ENCODE measurements at regions not wholly inside any gene's neighbourhood (a gene's known extent, or its start where the extent isn't known, plus 50 kb on each side); places are given as distances from the start of the nearest gene placed in this dataset.
"Not testable (repeated sequence)": the region's sequence is repeated elsewhere in the genome, so short reads cannot be mapped to it uniquely, and the experiment has no call there.

DNA sequence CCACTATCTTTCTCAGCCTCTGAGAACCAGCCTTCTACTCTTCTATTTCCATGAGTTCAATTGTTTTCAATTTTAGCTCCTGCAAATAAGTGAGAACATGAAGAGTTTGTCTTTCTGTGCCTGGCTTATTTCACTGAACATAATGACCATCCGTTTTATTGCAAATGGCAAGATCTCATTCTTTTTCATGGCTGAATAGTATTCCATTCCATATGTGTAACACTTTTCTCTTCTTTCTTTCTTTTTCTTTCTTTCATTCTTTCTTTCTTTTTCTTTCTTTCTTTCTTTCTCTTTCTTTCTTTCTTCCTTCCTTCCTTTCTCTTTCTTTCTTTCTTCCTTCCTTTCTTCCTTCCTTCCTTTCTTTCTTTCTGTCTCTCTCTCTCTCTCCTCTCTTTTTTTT is 228.7 kb downstream of the SHOX start:
- no peak for DNase-seq (ENCODE audit: low read depth in 4 of 4, low spot score in 3 of 4)

DNA sequence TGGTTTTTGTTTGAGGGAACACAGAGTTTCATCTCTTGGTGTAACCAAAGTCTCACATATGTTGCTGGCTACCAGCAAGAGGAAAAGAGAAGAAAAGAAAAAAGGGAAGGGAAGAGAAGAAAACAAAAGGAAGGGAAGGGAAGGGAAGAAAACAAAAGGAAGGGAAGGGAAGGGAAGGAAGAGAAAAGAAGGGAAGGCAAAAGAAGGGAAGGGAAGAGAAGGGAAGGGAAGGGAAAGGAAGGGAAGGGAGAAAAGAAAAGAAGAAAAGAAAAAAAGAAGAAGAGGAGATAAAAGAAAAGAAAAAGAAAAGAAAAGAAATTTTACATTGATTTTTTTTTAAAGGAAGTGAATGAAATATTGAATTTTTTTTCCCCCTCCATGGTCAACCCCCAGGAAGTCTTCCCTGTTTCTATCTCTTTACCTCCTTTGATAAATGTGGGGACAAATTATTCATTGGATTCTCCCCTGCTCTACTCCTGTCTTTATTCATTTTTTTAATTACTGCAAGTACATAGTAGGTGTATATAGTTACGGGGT is 228.0 kb downstream of the SHOX start:
- DNase-seq (ENCODE audit: low read depth in 4 of 4, low spot score in 3 of 4), result no peak

DNA sequence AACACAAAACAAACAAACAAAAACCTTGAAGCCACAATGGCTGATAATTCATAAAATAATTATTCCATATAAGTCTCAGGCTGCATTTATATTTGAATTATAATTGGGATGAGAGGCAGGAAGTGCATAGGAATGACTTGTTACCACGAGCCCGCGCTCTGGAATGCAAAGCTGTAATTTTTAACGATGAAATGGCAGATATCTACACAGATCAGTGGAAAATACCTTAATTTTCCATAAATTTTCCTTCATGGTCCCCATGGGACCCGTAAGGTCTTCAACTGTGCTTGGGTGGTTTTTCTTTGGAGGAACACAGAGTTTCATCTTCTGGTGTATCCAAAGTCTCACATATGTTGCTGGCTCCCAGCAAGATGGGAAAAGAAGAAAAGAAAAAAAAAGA is 226.8 kb downstream of the SHOX start:
- DNase-seq (ENCODE audit: low read depth in 4 of 4, low spot score in 3 of 4), result no peak

DNA sequence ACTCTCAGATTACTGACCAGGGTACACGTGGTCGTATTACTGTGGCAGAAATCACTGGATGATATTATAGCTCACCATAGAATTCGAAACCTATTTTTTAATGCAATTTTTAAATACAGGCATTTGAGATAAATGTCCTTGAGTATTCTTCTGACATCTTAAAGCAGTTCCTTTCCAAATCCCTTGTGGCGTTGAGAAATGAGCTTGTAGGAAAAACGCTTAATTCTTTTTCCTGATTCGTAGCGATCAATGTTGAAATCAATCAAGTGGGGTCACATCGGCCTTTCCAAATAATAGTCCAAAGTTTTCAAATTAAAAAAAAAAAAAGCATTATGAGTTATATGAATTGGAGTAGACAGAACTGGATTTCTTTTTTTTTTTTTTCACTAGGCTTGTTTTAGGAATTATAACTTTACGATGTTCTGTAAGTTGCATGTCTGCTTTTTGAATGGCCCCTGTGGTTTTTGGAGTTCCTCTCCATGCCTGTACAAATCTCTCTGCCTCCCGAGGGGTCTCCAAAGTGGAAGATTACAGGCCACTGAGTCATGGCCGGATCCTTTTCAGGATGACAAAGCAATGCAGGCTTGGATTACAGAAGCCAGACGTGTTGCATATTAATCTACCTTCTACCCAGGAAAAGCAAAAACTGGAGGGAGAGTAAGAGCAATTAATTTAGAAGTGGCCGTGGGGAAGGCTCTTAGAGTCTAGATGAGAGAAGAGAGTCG is 226.1 kb downstream of the SHOX start:
- no peak for DNase-seq (ENCODE audit: low read depth in 4 of 4, low spot score in 3 of 4)

DNA sequence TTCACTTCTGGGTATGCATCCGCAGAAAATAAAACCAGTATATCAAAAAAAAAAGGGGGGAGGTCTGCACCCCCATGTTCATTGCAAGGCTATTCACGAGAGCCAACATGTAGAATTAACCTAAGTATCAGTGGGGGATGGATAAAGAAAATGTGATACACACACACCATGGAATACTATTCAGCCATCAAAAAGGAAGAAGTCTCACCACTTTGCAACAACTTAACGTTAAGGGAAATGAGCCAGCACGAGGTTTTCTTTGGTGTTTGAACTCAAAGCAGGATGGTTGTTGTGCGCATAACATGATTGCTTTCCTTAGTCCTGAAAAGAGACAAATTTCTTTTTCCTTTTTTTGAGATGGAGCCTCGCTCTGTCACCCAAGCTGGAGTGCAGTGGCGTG is 222.7 kb downstream of the SHOX start:
- no peak for DNase-seq (ENCODE audit: low read depth in 4 of 4, low spot score in 3 of 4)

DNA sequence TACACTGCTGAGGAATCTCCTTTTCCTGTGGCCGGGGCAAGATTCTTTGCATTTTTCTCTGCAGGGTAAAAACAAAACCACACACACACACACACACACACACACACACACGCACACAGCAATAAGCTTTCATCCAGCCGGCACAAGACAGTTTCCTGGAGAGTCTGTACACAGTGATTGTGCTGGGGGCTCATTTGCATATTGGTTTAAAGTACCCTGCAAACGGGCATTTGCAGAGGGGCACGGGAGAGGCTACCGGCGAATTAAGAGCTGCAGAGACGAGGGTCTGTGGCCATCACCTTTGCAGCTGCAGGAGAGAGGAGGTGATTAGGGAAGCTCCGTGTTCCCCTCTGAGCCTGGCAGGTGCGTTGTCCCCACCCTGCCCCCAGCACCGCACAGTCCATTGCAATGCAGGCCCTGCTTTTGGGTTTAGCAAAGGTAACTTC is 219.9 kb downstream of the SHOX start:
- DNase-seq (ENCODE audit: low read depth in 4 of 4, low spot score in 3 of 4), result no peak

DNA sequence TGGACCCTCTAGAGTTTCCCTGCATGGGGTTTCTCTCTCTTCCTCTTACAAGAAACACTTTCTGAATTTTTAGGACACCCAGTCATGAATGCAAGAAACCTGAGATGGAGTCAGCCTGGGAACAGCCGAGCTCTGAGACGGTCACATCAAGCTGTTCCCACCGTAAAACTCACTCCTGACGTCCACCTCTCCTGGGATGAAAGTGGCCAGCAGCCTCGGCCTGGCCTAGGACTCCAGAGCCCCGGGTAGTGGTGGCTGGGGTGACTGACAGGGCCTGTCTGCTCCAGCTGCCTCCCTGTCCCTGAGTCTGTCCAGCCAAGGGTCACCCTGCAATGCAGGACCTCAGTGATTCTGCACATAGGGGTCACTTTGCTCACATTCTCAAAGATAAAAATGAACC is 217.8 kb downstream of the SHOX start:
- no peak for DNase-seq (ENCODE audit: low read depth in 4 of 4, low spot score in 3 of 4)

DNA sequence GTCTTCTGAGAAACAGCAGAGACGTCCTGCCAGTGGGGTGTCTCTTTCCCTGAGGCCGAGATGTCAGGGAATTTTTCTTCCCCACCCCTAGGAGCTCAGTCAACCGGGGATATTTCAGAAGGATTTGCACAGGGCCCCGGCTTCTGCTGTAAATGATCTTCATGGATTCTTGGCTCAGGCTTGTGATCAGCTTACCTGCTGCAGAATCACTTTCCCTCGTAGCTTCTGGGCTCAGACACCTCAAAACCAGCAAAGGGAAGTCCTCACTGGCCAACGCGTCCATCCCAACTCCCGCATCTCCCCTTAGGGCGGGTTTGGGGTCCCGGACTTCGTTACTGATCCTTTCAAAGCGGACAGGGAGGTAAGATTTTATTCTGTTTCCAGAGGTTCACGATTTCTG is 212.7 kb downstream of the SHOX start:
- no peak for DNase-seq (ENCODE audit: low read depth in 4 of 4, low spot score in 3 of 4)

DNA sequence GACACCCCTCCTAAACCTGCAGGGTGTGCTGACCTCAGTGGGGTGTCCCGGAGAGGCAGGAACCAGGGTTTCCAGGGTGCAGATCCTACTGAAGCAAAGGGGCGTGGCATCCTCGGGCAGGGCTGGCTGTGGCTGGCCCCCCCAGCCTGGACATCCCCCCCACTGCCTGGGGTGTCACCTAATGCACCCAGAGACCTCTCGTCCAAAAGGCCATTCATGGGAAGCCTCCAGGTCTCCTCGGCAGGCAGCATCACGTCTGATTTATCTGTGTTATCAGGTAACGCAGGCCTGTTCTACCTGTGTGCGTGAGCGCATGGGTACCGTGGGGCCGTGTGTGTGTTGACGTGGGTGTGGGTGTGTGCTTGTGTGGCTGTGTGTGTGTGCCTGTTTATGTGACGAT is 210.0 kb downstream of the SHOX start:
- DNase-seq (ENCODE audit: low read depth in 4 of 4, low spot score in 3 of 4), result no peak

DNA sequence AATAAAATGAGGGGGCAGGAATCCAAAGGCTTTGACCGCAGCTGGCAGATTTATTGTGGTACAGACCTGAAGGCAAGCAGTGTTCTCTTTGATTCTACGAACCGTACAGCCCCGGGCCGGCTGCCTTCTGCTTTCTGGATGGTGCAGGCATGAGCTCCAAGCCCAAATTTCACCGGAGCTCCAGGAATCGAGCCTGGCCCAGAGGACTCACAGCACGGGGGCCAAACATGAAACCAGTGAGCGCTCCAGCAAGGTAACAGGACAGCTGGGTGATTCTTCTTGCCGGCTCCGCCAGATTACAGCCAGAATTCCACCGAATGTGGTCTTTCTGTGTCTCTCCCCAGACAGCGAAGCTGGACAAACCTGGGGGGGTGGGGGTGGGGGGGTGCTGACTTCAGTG is 208.1 kb downstream of the SHOX start:
- DNase-seq (ENCODE audit: low read depth in 4 of 4, low spot score in 3 of 4), result not testable (repeated sequence)

DNA sequence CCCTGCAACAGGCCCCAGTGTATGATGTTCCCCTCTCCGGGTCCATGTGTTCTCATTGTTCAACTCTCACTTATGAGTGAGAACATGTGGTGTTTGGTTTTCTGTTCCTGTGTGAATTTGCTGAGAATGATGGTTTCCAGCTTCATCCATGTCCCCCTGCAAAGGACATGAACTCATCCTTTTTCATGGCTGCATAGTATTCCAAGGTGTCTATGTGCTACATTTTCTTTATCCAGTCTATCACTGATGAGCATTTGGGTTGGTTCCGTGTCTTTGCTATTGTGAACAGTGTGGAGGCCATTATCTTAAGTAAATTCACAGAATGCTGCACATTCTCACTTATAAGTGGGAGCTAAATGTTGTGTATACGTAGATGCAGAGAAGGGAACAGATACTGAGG is 205.3 kb downstream of the SHOX start:
- DNase-seq (ENCODE audit: low read depth in 4 of 4, low spot score in 3 of 4), result not testable (repeated sequence)

DNA sequence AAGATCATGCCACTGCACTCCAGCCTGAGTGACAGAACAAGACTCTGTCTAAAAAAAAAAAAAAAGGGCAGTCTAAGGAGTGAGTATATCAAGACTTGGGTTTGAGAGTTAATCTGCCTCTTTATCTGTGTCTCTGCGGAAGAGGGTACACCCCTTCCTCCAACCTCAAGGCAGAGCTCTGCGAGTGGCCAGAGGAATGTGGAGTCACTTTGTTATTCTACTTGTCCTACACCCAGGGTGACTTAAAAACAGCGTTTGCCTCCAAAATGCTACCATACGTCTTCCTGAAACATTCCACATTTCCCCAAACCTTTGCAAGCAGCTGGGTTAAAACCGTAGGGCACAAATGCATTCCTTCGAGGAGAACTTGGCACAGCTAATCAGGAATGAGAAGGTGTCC is 199.9 kb downstream of the SHOX start:
- no peak for DNase-seq (ENCODE audit: low read depth in 4 of 4, low spot score in 3 of 4)

DNA sequence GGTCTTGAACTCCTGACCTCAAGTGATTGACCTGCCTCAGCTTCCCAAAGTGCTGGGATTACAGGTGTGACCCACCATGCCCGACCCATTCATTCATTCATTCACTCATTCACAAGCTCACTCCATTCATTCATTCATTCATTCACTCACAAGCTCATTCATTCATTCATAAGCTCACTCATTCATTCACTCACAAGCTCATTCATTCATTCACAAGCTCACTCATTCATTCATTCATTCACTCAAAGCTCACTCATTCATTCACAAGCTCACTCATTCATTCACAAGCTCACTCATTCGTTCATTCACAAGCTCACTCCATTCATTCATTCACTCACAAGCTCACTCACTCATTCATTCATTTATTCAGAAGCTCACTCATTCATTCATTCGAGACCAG is 198.6 kb downstream of the SHOX start:
- no peak for DNase-seq (ENCODE audit: low read depth in 4 of 4, low spot score in 3 of 4)

DNA sequence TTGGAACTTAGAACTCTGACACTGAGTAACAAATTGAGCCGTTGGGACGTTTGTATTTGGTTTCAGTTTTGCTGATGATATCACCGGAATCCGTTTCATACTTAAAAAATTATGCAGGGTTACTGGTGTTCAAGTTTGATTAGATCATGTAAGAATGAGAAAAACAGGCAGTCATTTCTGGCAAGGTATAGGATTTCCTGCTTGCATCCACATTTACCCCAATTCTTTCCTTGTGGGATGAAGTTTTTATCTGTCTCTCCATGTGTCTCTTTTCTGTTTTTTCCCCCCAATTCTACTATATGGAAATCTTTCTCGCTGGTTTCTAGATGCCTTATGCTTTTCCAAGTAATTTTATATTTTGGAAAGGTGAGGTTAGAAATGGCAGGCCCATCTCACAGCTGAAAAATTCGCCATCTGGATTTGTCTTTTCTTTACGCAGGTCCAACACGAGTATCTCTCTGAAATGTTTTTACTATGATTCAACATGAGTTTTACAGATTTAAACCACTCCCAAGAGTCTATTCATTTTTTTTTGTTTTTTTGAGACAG is 197.9 kb downstream of the SHOX start:
- DNase-seq (ENCODE audit: low read depth in 4 of 4, low spot score in 3 of 4), result no peak

DNA sequence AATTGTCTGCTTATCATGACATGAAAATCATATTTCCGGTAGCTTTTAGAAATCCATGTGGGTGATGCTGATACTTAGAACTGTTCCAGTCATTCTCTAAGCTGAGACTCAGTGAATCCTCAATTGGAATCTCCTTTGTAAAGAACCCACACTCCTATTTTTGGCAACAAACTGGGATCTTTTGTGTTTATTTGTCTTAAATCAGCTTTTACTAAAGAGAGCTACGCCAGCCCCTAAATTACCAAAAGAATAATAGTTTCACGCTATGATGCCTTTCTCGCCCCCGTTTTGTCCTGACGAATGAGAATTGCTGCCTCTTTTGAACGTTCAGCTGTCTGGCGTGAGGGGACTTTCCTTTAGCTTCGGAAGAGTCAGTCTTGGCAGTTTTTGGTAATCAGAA is 195.9 kb downstream of the SHOX start:
- DNase-seq (ENCODE audit: low read depth in 4 of 4, low spot score in 3 of 4), result no peak

DNA sequence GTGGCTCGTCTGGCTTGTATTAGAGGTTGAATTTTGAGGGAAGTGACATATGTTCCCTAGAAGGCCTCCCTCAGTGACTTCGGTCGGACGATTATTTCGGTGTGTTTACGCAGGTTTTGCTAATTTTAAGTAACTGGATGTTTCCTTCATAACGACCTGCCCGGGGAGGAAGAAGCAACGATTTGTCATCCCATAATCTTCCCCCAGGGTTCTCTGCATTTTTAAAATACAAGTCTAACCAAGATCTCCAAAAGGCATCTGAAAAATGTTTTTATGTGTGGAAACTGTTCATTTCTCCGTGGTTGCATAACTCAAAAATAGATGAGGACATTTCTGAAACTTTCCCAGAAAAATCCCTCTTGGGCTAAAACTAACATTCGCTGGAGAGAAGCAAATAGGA is 195.4 kb downstream of the SHOX start:
- no peak for DNase-seq (ENCODE audit: low read depth in 4 of 4, low spot score in 3 of 4)

DNA sequence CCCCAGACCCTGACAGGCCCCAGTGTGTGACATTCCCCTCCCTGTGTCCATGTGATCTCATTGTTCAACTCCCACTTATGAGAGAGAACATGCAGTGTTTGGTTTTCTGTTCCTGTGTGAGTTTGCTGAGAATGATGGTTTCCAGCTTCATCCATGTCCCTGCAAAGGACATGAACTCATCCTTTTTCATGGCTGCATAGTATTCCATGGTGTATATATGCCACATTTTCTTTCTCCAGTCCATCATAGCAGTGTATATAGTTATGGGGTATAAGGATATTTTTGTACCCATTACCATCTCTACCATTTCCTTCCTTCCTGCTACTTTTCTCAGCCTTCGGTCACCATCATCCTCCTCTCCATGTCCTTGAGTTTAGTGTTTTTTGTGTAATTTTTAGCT is 192.5 kb downstream of the SHOX start:
- DNase-seq (ENCODE audit: low read depth in 4 of 4, low spot score in 3 of 4), result not testable (repeated sequence)

DNA sequence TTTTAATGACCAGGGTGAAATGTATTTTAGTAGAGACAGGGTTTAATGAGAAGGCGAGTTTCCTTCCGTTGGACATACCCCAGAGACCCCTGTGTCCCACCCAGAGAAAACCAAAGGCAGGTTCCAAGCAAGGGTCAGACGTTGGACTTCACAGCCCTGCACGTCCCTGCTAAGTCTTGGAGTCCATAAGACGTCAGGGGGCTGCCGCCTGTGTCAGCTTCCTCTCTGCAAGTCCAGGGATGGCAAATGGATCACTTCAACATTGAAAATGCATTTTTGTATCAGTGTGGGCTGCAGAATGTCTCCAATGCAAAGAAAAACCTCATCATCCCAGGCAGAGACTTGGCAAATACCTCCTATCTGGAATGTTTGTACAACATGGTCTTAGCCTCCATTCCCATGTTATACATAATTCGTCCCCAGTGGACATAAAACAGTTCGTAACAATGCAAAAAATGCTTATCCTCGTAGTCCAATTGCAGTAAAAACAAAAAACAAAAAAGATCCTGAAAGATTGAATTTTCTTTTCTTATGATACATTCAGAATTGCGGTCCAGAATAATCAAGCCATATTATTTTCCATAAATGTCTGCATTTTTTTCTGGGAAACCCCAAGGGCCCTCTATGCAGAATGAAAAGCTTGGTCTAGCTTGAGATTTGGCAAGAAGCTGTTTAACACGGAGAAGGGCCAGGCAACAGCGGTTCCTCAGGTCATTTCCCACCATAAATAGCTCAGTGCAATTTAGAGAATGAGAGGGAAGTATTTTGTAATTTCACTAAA is 190.9 kb downstream of the SHOX start:
- DNase-seq (ENCODE audit: low read depth in 4 of 4, low spot score in 3 of 4), result no peak

DNA sequence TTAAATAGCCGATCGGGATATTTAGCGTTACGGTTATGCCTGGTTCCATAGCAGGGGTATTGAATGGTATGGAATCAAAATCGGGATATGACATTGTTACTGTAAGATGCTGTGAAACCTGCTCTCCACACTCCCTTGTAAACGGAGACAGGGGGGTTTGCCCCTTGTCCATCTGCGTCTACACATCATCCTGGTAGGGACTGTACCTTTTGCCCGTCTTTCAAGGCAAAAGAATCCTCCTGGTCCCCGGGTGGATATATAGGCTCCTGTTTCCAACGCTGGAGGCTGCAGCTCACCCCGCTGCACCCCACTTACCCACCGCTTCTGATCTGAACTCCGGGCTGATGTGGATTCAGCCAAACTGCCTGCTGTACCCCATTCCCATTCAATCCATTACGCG is 189.1 kb downstream of the SHOX start:
- no peak for DNase-seq (ENCODE audit: low read depth in 4 of 4, low spot score in 3 of 4)

DNA sequence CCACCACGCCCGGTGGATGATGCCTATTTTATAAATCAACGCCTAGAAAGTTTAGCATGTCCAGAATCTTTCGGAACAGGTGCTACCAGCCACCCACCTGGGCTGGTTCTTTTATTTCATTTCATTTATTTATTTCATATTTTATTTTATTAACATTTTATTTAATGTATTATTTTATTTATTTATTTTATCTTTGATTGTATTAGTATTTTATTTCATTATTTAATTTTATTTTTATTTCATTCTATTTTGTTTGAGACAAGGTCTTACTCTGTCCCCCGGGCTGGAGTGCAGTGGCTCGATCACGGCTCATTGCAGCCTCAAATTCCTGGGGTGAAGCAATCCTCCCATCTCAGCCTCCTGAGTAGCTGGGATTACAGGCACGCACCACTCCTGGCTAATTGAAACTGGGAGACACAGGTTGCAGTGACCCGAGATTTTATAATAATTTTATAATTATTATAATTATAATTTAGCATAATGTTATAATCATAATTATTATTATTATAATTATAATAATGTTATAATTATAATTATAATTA is 187.2 kb downstream of the SHOX start:
- DNase-seq (ENCODE audit: low read depth in 4 of 4, low spot score in 3 of 4), result no peak

DNA sequence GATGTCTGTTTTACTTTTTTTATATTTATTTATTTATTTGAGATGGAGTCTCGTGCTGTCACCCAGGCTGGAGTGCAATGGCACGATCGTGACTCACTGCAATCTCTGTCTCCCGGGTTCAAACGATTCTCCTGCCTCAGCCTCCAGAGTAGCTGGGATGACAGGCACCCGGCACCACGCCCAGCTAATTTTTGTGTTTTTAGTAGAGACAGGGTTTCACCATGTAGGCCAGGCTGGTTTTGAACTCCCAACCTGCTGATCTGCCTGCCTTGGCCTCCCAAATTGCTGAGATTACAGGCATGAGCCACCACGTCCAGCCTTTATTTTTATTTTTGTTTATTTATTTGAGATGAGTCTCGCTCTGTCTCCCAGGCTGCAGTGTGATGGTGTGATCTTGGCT is 186.6 kb downstream of the SHOX start:
- not testable (repeated sequence) for DNase-seq (ENCODE audit: low read depth in 4 of 4, low spot score in 3 of 4)
